HG02884 (cell line): ENCODE measurements at regions not wholly inside any gene's neighbourhood (a gene's known extent, or its start where the extent isn't known, plus 50 kb on each side); places are given as distances from the start of the nearest gene placed in this dataset.

Source experiments
- ATAC-seq: cut with Tn5 transposase; IDR thresholded peaks from one replicate; pipeline ENCODE4 v1.9.1; 2021; ENCODE audit warnings: mild to moderate bottlenecking, moderate library complexity; ENCODE audit not compliant: unreplicated experiment

DNA sequence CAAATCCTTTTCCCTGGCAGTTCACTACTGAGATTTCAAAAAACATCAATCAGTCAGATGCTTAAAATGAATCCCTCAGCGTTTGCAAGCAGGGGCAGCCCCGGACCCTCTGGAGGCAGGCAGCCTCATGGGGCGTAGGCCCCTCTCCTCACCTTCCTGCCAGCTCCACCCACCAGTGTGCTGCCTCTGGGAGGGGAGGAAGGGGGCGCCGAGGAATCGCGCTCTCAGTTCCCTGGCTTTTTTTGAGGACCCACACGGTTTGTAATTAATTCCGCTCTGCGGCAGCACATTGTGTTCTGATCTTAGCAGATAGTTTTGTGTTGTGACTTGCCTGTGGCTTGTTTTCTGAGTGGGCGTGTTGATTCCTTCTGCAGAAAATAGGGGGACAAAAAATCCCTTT lies 159.9 kb downstream of the KLF13 start:
- no peak for ATAC-seq

- no peak for ATAC-seq
Observed at GRCh38 chr15:31486906-31487695, 160.5 kb downstream of the KLF13 start.

DNA sequence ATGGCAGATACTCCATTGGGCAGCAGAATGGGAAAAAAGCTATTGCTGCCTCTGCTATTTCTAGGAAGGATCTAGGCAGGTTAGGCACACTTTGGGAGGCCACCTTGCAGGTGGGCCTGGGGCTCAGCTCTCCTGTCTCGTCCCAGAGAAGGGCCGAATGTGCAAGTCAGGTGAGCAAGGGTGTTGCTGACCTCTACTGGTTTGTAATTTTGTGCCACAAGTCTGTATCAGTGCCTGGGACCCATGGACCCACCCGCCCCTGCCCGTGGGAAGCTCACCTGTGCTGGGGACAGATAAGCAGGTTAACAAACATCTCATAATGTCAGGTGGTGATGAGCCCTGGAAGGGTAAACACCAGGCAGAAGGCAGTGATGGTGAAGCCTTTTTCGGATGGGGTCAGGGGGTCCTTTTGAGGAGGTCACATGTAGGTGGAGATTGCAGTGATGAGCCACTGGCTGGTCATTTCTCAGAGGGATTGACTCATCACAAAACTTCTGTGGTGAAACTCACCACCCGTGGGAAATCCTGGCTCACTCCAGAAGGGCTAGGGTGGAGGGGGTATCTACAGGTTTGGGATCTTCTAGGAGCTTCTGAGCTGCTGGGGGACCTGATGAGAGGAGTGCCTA lies 161.3 kb downstream of the KLF13 start:
- ATAC-seq = peak; percentile 21

- peak; percentile 33 for ATAC-seq
Observed at GRCh38 chr15:31488437-31489204, 162.0 kb downstream of the KLF13 start.

GRCh38 chr15:31489281-31489680 lies 162.6 kb downstream of the KLF13 start:
- ATAC-seq = no peak

- ATAC-seq = no peak
Observed at GRCh38 chr15:31489801-31490646, 163.4 kb downstream of the KLF13 start.

GRCh38 chr15:31494786-31495185 lies 168.2 kb downstream of the KLF13 start:
- ATAC-seq = no peak

DNA sequence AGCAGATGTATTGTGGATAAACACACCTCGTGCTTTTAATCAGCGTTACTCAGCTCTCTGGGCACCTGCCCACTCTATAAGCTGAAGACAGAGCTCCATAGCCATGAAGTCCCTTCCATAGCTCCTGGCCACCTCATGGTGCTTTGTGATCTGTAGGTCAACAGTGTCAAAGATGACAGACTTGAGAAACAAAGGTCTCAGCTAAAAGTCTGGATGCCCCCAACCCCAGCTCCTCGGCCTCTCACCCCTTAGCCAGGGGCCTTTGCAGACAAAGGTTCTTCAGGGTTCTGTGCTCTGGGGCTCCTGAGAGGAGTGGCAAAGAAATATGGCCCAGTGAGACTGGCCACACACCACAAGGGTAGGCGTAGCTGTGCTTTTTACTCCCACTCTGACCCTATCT lies 168.6 kb downstream of the KLF13 start:
- ATAC-seq = no peak

- no peak for ATAC-seq
Observed at GRCh38 chr15:31497838-31498237, 171.2 kb downstream of the KLF13 start.

- ATAC-seq = no peak
Observed at GRCh38 chr15:31498329-31498728, 171.7 kb downstream of the KLF13 start.

DNA sequence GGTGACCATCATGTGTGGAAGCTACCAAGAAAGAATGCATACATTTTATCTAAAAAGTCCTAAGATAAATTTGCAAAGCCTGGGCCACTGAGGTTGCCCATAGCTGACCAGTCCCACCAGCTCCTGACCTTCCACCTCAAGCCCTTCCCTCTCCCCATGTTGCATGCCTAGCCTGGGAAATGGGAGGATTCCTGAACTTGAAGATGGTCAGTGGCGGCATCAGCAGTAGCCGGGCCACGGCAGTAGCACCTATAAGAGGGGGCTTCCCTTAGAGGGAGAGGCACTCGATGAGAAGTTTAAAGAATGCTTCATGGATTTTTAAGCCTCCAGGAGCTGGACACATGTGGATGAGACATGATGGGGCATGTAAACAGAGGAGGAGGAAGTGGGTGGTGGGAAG lies 172.1 kb downstream of the KLF13 start:
- ATAC-seq = no peak

DNA sequence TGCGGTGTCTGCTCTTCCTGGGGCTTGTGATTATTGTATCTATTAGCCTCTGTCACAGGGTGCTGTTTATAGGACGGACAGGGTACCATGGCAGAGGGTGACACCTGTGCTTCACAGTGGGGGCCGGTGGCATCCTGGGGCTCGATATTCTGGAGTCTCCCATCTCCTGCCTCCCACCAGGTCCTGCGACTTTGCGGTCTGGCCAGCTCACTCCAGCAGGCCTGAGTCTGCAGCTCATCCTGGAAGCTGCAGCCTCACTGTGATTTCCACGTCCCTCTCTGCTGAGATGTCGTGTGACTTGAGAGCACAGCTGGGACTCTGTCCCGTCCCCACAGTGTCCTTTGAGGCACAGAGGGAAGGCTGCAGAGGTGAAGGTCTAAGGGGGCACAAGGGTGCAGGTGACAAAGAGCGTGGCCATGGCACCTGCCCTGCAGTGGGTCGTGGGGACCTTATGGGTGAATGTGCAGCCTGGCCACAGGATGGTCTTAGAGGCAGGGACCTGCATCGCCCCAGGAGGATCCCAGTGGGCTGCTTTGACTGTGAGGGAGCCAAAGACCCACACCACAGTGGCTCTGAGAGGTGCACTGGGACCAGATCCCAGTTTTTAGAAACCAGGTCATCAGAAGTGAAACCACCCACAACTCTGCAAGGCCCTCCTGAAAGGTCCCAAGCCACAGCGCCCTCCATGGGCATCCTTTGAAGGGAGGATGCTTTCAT lies 172.8 kb downstream of the KLF13 start:
- no peak for ATAC-seq

DNA sequence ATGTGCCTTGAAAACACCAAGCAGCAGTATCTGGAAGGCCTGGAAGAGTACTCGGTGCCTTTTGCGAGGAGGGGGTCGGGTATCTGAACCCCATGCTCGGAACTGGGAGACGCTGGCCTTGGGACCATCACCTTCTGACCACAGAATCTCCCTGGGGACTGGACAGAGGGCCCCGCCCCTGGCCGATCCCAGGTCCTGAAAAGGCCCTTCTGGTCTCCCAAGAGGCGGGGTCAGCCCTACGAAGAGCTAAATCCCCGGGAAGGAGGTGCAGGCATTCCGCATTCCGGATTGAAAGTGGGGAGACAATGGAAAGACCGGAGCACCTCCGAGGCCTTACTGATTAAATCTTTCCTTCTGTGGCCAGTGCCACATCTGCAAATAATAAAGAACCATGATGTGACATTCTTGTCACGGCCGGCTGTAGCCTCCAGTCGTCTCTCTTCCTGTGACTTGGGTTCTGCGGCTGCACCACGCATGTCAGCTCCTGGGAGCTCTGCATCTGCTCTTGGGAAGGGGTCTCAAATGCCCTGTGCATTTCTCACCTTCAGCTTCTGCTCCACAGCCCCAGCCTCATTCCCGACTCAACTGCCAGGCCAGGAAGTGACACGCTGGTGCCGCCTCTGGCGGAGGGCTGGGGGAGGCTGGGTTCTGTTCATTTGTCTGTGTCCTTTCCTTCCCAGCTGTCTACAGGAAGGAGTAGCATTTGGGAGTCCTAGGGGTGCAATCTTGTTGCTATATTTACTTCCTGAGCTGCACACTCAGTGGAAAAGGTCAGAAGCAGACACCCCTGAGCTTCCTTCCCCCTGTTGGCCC lies 173.5 kb downstream of the KLF13 start:
- no peak for ATAC-seq

DNA sequence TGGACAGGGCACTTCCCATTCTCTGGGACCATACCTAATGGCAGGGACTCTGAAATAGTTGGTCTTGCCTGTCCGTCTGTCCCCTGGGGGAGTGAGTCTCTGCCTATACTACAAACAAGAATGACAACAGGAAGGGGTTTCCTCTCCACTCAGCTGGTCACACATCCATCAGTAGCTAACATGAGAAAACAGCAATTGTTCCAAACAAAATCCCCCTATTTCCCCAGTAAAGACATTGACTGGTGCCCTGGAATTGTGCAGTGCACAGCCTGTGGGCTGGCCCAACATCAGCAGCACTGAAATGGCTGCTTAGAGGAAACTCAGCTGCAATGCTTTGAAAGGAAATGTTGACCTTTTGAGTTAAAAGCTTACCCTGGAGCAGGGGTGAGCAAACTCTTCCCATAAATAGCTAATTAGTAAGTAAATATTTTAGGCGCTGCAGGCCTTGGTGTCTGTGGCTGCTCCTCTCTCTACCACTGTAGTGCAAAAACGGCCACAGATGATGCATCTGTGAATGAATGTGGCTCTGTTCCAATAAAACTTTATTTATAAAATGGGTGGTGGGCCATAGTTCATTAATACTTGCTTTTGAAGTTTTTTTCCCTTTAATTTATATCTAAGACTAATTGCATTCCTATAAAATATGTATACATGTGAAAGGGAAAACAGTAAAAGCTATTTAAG lies 174.3 kb downstream of the KLF13 start:
- ATAC-seq = no peak

GRCh38 chr15:31501536-31502157 lies 175.0 kb downstream of the KLF13 start:
- ATAC-seq = no peak

DNA sequence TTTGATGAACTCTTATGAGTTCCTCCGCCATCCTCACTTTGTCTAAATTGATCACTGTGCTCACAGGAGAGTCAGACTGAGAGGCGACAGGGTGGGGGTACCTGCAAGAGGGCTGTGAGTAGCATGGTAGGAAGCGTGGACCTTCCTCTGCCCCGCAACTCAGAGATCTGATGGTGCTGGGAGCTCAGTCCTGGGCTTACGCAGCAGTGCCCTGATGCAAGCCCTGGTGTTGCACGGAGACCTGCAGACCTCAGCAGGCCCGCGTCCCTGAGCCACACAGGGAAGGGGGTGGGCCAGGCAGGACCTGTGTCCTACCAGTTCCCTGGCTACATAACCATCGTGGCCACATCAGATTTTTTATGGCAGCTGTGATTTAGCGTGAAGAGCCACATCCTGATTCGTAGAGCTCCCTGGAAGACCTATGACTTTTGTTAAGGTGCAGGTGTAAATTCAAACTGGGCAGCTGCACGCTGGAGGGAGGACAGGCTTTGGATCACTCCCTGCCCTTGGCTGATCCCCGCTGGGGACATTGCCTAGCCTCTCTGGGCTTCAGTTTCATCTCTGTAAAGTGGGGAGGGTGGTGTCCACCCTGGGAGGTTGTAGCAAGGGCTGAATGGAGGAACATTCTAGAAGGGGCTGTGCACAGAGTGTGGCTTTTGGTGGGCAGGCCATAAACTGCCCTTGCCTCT lies 176.1 kb downstream of the KLF13 start:
- no peak for ATAC-seq

DNA sequence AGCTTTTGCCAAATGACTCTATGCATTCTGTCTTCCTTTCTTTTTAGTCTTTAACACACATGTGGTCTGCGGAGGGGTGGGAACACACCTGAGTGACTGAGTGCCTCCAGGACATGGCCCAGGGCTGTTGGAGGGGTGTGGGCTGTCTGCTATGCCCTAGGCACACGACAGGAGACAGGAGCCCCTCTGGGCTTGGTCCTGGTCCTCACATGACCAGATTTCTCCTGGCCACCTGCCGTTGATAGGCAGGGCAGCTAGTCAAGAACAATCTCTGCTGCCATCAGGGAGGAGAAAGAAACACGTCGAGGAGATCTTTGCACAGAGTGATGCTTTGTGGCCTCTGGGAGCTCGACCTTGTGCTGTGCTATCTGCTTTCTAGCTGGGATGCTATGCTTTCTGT lies 176.6 kb downstream of the KLF13 start:
- ATAC-seq = no peak
